Gastroesophageal sphincter (tissue), 4 donors: ENCODE measurements at regions not wholly inside any gene's neighbourhood (a gene's known extent, or its start where the extent isn't known, plus 50 kb on each side); places are given as distances from the start of the nearest gene placed in this dataset.

Experiments used
- ATAC-seq: fragments of 150-250 bp; one replicate; pipeline ENCODE4 v1.9.1; 2016; ENCODE audit warnings: mild to moderate bottlenecking, moderate library complexity
- H3K27ac ChIP-seq, 4 donors: fragments of 200-600 bp; sonication (generic) in 3 of 4; 1 replicate in 3 of 4; 2 replicates in 1 of 4; pipeline ENCODE4 v1.5.1; 2016 to 2019
- H3K27me3 ChIP-seq: fragments of 200-600 bp; sonication (generic); one replicate; pipeline ENCODE4 v1.5.1; 2019
- H3K36me3 ChIP-seq, 2 donors: fragments of 200-600 bp; sonication (generic); one replicate each; pipeline ENCODE4 v1.5.1; 2019; ENCODE audit warnings: control low read depth in 1 of 2
- H3K4me1 ChIP-seq, 3 donors: fragments of 200-600 bp; sonication (generic); 1 replicate in 2 of 3; 2 replicates in 1 of 3; pipeline ENCODE4 v1.5.1; 2016 to 2019; ENCODE audit warnings: control low read depth in 2 of 3
- H3K4me3 ChIP-seq, 2 donors: fragments of 200-600 bp; sonication (generic); one replicate each; pipeline ENCODE4 v1.5.1; 2019; ENCODE audit warnings: mild to moderate bottlenecking in 1 of 2, moderate library complexity in 1 of 2
- H3K9me3 ChIP-seq, 3 donors: fragments of 200-600 bp; sonication (generic); one replicate each; pipeline ENCODE4 v1.5.1; 2017 to 2019; ENCODE audit warnings: control low read depth in 2 of 3
- EP300 ChIP-seq: sonication (generic); formaldehyde crosslinking; IDR thresholded peaks from one replicate; pipeline ENCODE4 v1.6.1; 2017; ENCODE audit warnings: antibody characterized with exemption, mild to moderate bottlenecking
- POLR2A ChIP-seq, 2 donors: fragments of 450-650 bp; IDR thresholded peaks; one replicate each; pipeline ENCODE4 v1.6.1; 2017; ENCODE audit warnings: antibody characterized with exemption in 2 of 2, mild to moderate bottlenecking in 2 of 2, moderate library complexity in 1 of 2
- POLR2AphosphoS5 ChIP-seq: sonication (generic); formaldehyde crosslinking; IDR thresholded peaks from one replicate; pipeline ENCODE4 v1.6.1; 2017; ENCODE audit warnings: antibody characterized with exemption
- WGBS, 2 donors: methylation state at CpG; one replicate each; pipeline ENCODE4 v1.1.5; 2018; ENCODE audit warnings: low coverage in 1 of 2; 5-methylcytosine and 5-hydroxymethylcytosine counted together
- TF ChIP-seq, protein P1 (sequence below), 4 experiments: fragments of 200-600 bp in 2 of 4; fragments of 450-650 bp in 2 of 4; sonication (generic) in 1 of 4; IDR thresholded peaks; one replicate each; pipeline ENCODE4 v1.5.1; 2017 to 2019; ENCODE audit warnings: antibody characterized with exemption in 4 of 4, mild to moderate bottlenecking in 2 of 4, moderate library complexity in 2 of 4

DNA sequence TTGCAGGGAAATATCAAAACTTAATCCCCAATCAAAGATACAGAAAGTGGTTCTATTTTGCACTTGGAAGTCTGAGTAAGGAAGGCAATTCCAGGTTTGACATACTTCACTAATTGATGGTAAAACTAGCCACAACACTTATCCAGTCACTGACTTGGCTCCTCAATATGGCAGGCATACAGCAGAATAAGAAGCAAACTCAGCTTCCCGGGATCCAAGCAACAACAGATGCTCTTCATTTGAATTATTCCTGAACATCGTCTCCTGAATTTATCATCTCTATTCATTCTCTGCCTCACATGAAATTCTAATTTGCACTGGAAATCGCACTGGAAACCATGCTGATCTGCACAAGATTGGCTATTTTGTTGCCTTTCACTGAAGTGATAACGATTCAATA lies 629.6 kb downstream of the PRELID2 start:
- H3K9me3 ChIP-seq = no peaks in the 10 kb centered on the region
- 54 to 76% methylated on average over 4 of the region's 4 CpGs for WGBS, 2 donors
- no peak overlapping the region for H3K4me3 ChIP-seq
- TF ChIP-seq, protein P1, sequence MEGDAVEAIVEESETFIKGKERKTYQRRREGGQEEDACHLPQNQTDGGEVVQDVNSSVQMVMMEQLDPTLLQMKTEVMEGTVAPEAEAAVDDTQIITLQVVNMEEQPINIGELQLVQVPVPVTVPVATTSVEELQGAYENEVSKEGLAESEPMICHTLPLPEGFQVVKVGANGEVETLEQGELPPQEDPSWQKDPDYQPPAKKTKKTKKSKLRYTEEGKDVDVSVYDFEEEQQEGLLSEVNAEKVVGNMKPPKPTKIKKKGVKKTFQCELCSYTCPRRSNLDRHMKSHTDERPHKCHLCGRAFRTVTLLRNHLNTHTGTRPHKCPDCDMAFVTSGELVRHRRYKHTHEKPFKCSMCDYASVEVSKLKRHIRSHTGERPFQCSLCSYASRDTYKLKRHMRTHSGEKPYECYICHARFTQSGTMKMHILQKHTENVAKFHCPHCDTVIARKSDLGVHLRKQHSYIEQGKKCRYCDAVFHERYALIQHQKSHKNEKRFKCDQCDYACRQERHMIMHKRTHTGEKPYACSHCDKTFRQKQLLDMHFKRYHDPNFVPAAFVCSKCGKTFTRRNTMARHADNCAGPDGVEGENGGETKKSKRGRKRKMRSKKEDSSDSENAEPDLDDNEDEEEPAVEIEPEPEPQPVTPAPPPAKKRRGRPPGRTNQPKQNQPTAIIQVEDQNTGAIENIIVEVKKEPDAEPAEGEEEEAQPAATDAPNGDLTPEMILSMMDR (IDR thresholded peaks at IDR 0.05) = no peak
- TF ChIP-seq POLR2A (IDR thresholded peaks at IDR 0.05) = no peak
- TF ChIP-seq POLR2AphosphoS5 = no peak
- TF ChIP-seq EP300 = no peak
- H3K27ac ChIP-seq = no peak overlapping the region
- no peak for ATAC-seq
- no peaks in the 10 kb centered on the region for H3K4me1 ChIP-seq
- H3K36me3 ChIP-seq = no peaks in the 10 kb centered on the region
- H3K27me3 ChIP-seq = no peaks in the 10 kb centered on the region

- Histone ChIP-seq H3K4me1 (no peaks in the 10 kb centered on the region), H3K27ac (no peak overlapping the region), H3K36me3 (no peaks in the 10 kb centered on the region), H3K4me3 (no peak overlapping the region), H3K27me3 (no peaks in the 10 kb centered on the region), H3K9me3 (no peaks in the 10 kb centered on the region)
- TF ChIP-seq, protein P1 (IDR thresholded peaks at IDR 0.05) = no peak
- TF ChIP-seq POLR2AphosphoS5 (no peak), POLR2A (IDR thresholded peaks at IDR 0.05) (no peak), EP300 (no peak)
- no peak for ATAC-seq
- WGBS, 2 donors = 67% methylated on average over 2 of the region's 2 CpGs; no CpG with 5 or more reads in 1 of the 2 donors
Measured at GRCh38 chr5:145204743-145205142, 630.4 kb downstream of the PRELID2 start.

DNA sequence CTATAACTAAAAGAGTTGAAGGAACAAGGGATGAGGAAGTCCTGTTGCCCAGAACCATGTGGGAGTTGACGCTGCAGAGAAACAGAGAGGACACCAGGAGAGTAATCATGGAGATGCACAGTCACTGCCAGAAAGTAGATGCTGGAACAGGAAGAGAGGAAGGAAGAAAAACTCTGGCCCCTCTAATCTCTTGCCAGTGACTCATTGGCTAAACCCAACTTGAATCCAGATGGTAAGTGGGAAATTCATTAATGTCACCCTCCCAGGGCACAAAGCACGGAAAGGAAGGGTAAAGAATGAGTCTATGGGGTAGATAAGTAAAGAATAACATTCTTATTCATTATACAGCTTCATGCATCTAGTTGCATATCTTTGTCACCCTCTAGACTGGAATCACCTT lies 631.9 kb downstream of the PRELID2 start:
- Histone ChIP-seq H3K27ac (no peak overlapping the region), H3K27me3 (no peaks in the 10 kb centered on the region), H3K36me3 (no peaks in the 10 kb centered on the region), H3K4me1 (no peaks in the 10 kb centered on the region), H3K9me3 (no peaks in the 10 kb centered on the region), H3K4me3 (no peak overlapping the region)
- ATAC-seq = no peak
- TF ChIP-seq, protein P1 (IDR thresholded peaks at IDR 0.05) = no peak
- TF ChIP-seq EP300 = no peak
- no peak for TF ChIP-seq POLR2AphosphoS5
- 56 to 76% methylated on average over 2 of the region's 2 CpGs for WGBS, 2 donors

DNA sequence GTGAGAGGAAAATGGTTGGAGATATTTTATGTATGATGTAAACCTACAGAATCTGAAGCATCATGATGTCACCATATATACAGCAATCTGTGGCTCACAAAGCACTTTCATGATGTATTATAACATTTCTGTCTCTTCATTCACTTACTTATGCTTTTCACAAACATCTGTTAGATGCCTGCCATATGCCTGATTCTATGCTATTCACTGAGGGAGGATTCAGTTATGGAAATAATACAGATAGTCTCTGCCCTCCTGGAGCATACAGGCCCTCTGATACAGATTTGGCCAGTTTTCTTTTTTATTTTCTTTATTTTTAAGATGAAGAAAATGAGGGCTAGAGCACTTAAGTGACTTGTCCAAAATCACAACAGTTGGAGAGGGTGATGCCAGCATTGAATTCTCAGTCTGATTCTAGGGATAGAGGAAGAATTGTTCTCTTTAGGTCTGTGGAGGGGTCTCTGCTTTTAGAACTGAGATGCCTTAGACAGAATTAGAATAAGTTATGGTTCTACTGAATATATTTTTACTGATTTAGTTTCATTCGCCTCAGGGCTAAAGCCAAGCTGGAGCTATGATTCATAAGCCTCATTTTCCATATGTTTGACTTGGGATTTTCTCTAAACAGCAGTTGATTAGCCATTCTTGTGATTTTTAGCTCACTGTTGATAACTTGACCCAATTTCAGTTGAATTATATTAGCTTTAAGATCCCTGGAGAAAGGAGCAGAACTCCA lies 636.4 kb downstream of the PRELID2 start:
- Histone ChIP-seq H3K9me3 (no peaks in the 10 kb centered on the region), H3K27me3 (no peaks in the 10 kb centered on the region), H3K4me3 (no peak overlapping the region), H3K27ac (no peak overlapping the region), H3K4me1 (no peaks in the 10 kb centered on the region), H3K36me3 (no peaks in the 10 kb centered on the region)
- WGBS, 2 donors = 57 to 68% methylated on average over 1 of the region's 1 CpG
- no peak for ATAC-seq
- TF ChIP-seq, protein P1 (IDR thresholded peaks at IDR 0.05) = no peak
- TF ChIP-seq EP300 = no peak
- TF ChIP-seq POLR2A (IDR thresholded peaks at IDR 0.05) = no peak
- TF ChIP-seq POLR2AphosphoS5 = no peak

DNA sequence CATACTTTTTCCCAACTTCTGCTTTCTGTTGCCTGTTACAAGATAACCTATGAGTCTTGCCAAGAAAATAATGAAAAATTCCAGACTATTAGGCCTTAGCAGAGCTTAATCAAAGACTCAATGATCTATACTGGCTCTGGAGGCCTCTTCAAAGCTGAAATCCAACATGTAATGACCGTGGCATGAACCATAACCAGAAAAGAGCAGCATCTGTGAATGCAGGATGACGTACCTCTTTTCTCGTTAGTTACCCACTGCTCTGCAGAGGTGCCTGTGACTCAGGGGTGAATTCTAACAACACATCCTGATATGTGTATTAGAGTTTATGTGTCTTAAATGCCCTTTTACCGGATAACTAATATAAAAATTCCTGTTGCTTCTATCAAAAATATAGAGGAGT lies 645.4 kb downstream of the PRELID2 start:
- Histone ChIP-seq H3K9me3 (no peaks in the 10 kb centered on the region), H3K27ac (no peak overlapping the region), H3K4me3 (no peak overlapping the region), H3K27me3 (no peaks in the 10 kb centered on the region), H3K36me3 (no peaks in the 10 kb centered on the region), H3K4me1 (no peaks in the 10 kb centered on the region)
- 55 to 83% methylated on average over 1 to 4 of the region's 4 CpGs for WGBS, 2 donors
- no peak for ATAC-seq
- TF ChIP-seq EP300 (no peak), POLR2AphosphoS5 (no peak), POLR2A (IDR thresholded peaks at IDR 0.05) (no peak)
- TF ChIP-seq, protein P1 (IDR thresholded peaks at IDR 0.05) = no peak
